Neural cell (in vitro differentiated cells): ENCODE measurements at regions not wholly inside any gene's neighbourhood (a gene's known extent, or its start where the extent isn't known, plus 50 kb on each side); places are given as distances from the start of the nearest gene placed in this dataset.

Experiments used
- H2AFZ ChIP-seq: fragments of 200-600, 300-800 bp; sonication (generic), shearing (Covaris generic); 2 replicates; pipeline ENCODE4 v1.6.0; 2014; ENCODE audit warnings: low read depth, mild to moderate bottlenecking, antibody characterized with exemption, low read length, moderate library complexity
- H3F3A ChIP-seq: fragments of 200-600 bp; shearing (Covaris generic); 2 replicates; pipeline ENCODE4 v1.6.1; 2016; ENCODE audit warnings: mild to moderate bottlenecking, moderate library complexity, mixed read lengths, antibody characterized with exemption, low read length; ENCODE audit not compliant: insufficient read depth, poor library complexity, severe bottlenecking
- H3K27ac ChIP-seq: fragments of 200-600, 300-800 bp; sonication (generic), shearing (Covaris generic); 2 replicates; pipeline ENCODE4 v1.5.1; 2014; ENCODE audit warnings: mild to moderate bottlenecking, low read length, moderate library complexity
- H3K27me3 ChIP-seq: fragments of 300-800, 200-600 bp; sonication (generic), shearing (Covaris generic); 2 replicates; pipeline ENCODE4 v1.6.0; 2014; ENCODE audit warnings: mild to moderate bottlenecking, low read depth, low read length, moderate library complexity; ENCODE audit not compliant: insufficient read depth
- H3K36me3 ChIP-seq: fragments of 300-800, 200-600 bp; sonication (generic), shearing (Covaris generic); 2 replicates; pipeline ENCODE4 v1.5.1; 2014; ENCODE audit warnings: mild to moderate bottlenecking, antibody characterized with exemption, low read length, moderate library complexity; ENCODE audit not compliant: insufficient read depth
- H3K4me2 ChIP-seq: fragments of 300-800, 200-600 bp; sonication (generic), shearing (Covaris generic); 2 replicates; pipeline ENCODE4 v1.6.0; 2014; ENCODE audit warnings: mild to moderate bottlenecking, low read length
- H3K4me3 ChIP-seq: fragments of 300-800, 200-600 bp; sonication (generic), shearing (Covaris generic); 2 replicates; pipeline ENCODE4 v1.5.1; 2014; ENCODE audit warnings: mild to moderate bottlenecking, low read length, moderate library complexity
- H3K79me2 ChIP-seq: fragments of 200-600 bp; shearing (Covaris generic); replicated peaks from 2 replicates; pipeline ENCODE4 v1.6.0; 2014; ENCODE audit warnings: mild to moderate bottlenecking, low read length, moderate library complexity; ENCODE audit not compliant: insufficient read depth
- H3K9ac ChIP-seq: fragments of 300-800, 200-600 bp; sonication (generic), shearing (Covaris generic); 2 replicates; pipeline ENCODE4 v1.6.1; 2016; ENCODE audit warnings: mild to moderate bottlenecking, low read length, mixed read lengths
- H3K9me2 ChIP-seq: fragments of 200-600 bp; shearing (Covaris generic); 2 replicates; pipeline ENCODE4 v1.6.1; 2016; ENCODE audit warnings: mild to moderate bottlenecking, low read length, mixed read lengths; ENCODE audit not compliant: insufficient read depth
- H3K9me3 ChIP-seq: fragments of 200-600, 300-800 bp; sonication (generic), shearing (Covaris generic); 2 replicates; pipeline ENCODE4 v1.6.1; 2016; ENCODE audit warnings: mild to moderate bottlenecking, mixed run types, low read length, moderate library complexity, mixed read lengths
- H4K20me1 ChIP-seq: fragments of 200-600 bp; shearing (Covaris generic); 2 replicates; pipeline ENCODE4 v1.6.1; 2016; ENCODE audit warnings: mild to moderate bottlenecking, mixed run types; ENCODE audit not compliant: insufficient read depth
- EP300 ChIP-seq: fragments of 450-650 bp; conservative IDR thresholded peaks from 2 replicates; pipeline ENCODE4 v1.6.1; 2014; ENCODE audit warnings: antibody characterized with exemption, mild to moderate bottlenecking, moderate library complexity; ENCODE audit not compliant: poor library complexity, severe bottlenecking
- EZH2 ChIP-seq: fragments of 200-600, 300-800 bp; shearing (Covaris generic), sonication (generic); IDR thresholded peaks from 2 replicates; pipeline ENCODE4 v1.6.1; 2014; ENCODE audit warnings: antibody characterized with exemption, low read length, borderline replicate concordance, mild to moderate bottlenecking; ENCODE audit not compliant: insufficient read depth, poor library complexity, severe bottlenecking
- POLR2AphosphoS5 ChIP-seq: IDR thresholded peaks from 2 replicates; pipeline ENCODE4 v1.6.1; 2012
- RAD21 ChIP-seq: fragments of 450-650 bp; conservative IDR thresholded peaks from 2 replicates; pipeline ENCODE4 v1.6.1; 2014; ENCODE audit warnings: antibody characterized with exemption, mild to moderate bottlenecking, moderate library complexity
- REST ChIP-seq: IDR thresholded peaks from 2 replicates; pipeline ENCODE4 v1.6.1; 2012; ENCODE audit warnings: borderline replicate concordance
- SMC3 ChIP-seq: fragments of 450-650 bp; conservative IDR thresholded peaks from 2 replicates; pipeline ENCODE4 v1.6.1; 2014; ENCODE audit warnings: antibody characterized with exemption, mild to moderate bottlenecking, moderate library complexity; ENCODE audit not compliant: poor library complexity
- TAF1 ChIP-seq: IDR thresholded peaks from 2 replicates; pipeline ENCODE4 v1.6.1; 2012; ENCODE audit warnings: low read depth

DNA sequence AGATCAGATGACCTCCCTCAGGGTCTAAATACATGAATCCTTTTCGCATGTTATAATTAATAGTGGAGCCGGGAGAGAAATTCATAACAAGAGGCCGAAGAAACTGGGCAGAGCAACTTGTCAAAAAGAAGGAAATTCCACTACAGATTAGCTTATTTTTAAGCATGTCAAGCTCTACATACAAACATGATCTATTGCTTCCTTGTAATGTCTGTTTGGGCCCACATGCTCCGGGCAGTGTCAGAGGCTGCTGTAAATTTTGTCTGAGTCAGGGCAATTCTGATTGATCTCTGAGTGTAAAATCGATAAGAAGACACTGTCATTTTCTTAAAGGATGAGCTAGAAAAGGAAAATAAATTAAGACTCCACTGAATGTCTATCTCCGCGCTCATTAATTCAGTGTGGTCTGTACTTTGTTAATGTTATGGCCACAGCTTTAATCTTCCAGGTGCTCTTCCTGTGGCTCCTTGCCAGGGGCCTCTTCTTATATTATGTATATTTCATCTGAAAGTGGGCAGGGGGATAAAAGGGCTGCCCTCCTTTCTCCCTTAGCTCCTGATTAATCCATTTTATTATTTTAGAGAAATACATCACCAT lies 194.1 kb upstream of the SP8 start:
- Histone ChIP-seq H2AFZ (no peak overlapping the region), H3K79me2 (no peaks in the 10 kb centered on the region), H3K4me3 (no peak overlapping the region), H3K27me3 (no peaks in the 10 kb centered on the region), H3K9ac (no peak overlapping the region), H3K9me3 (no peaks in the 10 kb centered on the region), H4K20me1 (no peaks in the 10 kb centered on the region), H3K9me2 (no peaks in the 10 kb centered on the region), H3K27ac (no peak overlapping the region), H3K4me2 (no peak overlapping the region), H3K36me3 (no peaks in the 10 kb centered on the region), H3F3A (no peaks in the 10 kb centered on the region)
- TF ChIP-seq POLR2AphosphoS5 (no peak), TAF1 (no peak)

- Histone ChIP-seq H3K4me3 (no peak overlapping the region), H3K79me2 (no peaks in the 10 kb centered on the region), H4K20me1 (no peaks in the 10 kb centered on the region), H3K27ac (no peak overlapping the region), H3K9ac (no peak overlapping the region), H3F3A (no peaks in the 10 kb centered on the region), H2AFZ (no peak overlapping the region), H3K36me3 (no peaks in the 10 kb centered on the region), H3K4me2 (no peak overlapping the region), H3K9me2 (no peaks in the 10 kb centered on the region), H3K27me3 (no peaks in the 10 kb centered on the region), H3K9me3 (peaks cover 7% of the 10 kb centered on the region)
- no peak for TF ChIP-seq TAF1
- TF ChIP-seq EZH2: no peak
- no peak for TF ChIP-seq EP300
- TF ChIP-seq POLR2AphosphoS5: no peak
- no peak for TF ChIP-seq SMC3
- no peak for TF ChIP-seq REST
Observed at GRCh38 chr7:20988340-20988739, 201.7 kb upstream of the SP8 start.

DNA sequence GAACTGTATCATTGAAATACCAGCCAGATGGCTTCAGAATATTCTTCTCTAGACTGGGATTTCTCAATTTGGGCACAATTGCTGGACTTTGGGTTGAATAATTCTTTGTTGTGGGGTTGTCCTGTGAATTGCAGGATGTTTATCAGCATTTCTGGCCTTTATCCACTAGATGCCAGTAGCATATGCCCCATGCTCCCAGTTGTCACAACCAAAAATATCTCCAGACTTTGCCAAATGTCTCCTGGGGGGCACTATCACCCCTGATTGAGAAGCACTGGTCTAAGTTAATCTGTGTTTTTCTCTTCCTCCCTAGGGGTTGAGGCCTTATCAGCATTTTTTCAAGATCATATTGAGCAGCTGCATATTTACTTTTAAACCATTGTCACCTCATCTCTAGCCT lies 204.9 kb upstream of the SP8 start:
- Histone ChIP-seq H3K79me2 (no peaks in the 10 kb centered on the region), H2AFZ (no peak overlapping the region), H3K9me3 (peaks cover 7% of the 10 kb centered on the region), H4K20me1 (no peaks in the 10 kb centered on the region), H3K27ac (no peak overlapping the region), H3K9me2 (no peaks in the 10 kb centered on the region), H3K4me2 (no peak overlapping the region), H3K27me3 (no peaks in the 10 kb centered on the region), H3K9ac (no peak overlapping the region), H3K36me3 (no peaks in the 10 kb centered on the region), H3F3A (no peaks in the 10 kb centered on the region), H3K4me3 (no peak overlapping the region)
- TF ChIP-seq EP300 (no peak), REST (no peak), SMC3 (no peak), TAF1 (no peak), EZH2 (no peak), RAD21 (no peak)
